ENCODE measurements at regions not wholly inside any gene's neighbourhood (a gene's known extent, or its start where the extent isn't known, plus 50 kb on each side); places are given as distances from the start of the nearest gene placed in this dataset.

- DNase-seq = no peak
Measured at GRCh38 chr12:90275088-90275487, 566.5 kb upstream of the ATP2B1 start.

DNA sequence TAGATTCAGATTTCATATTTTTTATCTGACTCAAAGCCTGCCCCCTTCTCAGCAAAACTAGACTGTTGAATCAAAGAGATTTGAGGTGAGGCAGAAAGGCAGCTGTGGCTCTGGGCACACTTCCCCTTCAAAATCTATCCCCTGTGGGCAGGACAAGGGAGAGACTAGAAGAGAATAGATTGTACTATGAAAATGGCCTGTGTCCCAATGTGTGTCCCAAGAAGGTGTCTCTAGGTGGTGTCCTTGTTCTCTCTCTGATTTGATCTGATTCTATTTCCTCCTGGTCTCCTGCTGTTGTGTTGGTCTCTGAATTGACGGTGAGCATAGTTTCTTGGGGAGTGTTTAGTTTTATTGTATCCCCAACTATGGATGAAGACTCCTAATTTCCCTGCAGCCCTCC is 565.8 kb upstream of the ATP2B1 start:
- no peak for DNase-seq

DNA sequence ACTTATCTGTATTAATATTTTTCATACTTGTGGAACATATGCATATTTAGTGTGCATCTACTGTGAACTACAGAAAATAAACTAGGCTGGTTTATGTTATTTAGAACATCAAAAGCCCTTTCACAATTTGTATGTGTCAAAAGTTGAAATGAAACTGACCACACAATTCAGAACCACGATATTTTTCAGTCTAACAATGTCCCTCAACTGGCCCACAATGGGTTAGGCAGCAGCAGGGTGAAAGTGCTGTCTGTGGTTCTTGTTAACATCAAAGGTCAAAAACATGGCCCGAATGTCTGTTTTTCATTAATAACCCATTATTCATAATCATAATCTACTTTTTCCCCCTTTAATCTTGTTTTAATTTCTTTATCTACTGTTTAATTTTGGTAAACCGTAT is 559.9 kb upstream of the ATP2B1 start:
- DNase-seq = no peak

GRCh38 chr12:90262251-90262650 is 553.6 kb upstream of the ATP2B1 start:
- no peak for DNase-seq

DNA sequence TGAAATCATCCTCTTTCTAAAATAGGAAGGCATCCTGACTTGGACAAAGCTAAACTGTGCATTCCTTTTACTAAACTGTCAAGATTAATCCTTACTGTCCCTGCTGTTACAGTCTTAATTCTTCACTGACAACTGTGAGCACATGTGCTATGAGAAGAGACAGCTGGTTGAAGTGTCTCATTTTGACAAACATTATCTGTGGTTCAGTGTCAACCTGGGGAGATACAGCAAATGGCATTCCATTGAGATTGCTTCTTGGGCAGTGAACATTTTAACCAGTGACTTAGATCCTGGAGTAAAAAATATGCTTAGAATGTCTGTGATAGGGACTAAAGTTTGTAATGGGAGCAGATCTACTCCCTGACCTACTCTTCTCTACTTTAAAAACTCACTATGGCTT is 552.6 kb upstream of the ATP2B1 start:
- DNase-seq = no peak

DNA sequence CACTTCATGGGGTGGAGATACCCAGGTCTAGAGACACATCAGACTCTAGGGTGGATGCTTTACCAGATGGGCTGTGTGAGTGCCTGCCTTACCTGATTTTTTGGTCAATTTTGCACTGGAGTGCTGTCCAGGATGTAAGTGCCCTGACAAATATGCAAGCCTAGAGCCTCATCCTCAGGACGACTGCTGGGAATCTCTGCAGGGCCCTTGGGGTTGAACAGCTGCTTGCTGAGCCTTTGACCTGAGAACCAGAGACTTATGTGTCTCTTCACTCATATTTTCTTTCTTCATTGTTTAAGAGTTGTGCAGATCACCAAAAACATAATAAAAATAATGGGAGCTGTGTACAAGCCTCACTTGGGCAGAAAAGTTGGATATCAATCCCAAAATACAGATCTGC is 551.5 kb upstream of the ATP2B1 start:
- DNase-seq = no peak

DNA sequence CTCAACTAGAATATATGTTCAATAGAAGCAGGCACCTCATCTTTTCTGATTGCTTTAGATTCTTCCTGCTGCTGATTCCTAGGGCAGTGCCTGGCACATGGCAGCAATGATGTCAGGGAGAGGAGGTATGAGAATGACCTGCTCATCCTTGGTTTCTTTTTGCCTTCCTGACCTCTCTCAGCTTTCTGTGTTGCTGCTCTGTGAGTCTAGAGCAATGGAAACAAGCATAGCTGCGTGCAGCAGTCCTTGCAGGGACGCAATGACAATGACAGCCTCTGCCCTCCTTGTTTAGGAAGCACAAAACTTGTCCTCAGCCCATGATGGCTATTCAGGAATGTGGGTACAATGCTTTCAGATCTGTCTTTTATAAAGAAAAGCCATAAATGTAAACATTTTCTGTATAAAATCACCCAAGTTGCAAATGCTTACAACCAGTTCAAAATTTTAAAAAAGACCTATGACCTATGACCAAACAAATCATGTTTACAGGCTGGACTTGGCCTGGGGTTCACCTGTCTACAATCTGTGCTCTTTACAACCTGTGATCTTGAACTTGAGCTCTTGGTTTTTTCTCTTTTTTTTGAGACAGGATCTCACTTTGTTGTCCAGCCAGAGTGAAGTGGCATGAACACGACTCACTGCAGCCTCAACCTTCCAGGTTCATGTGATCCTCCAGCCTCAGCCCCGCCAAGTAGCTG is 549.4 kb upstream of the ATP2B1 start:
- DNase-seq = no peak

DNA sequence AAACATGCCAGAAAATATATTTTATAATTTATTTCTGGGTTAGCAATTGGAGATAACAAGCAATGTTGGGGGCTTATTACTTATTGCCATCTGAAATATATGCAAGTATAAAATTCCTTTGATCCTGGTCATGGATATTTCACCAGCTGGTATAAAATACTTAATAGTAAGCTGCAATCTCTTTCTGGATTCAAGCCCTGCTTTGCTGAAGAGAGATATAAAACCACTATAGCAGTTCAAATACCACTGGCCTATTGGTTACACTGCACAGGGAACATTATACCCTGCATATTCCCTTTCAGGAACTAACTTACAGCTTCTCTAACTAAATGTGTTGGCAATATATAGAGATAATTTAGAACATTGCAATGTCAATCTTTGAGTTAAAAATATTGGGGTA is 546.2 kb upstream of the ATP2B1 start:
- no peak for DNase-seq

- peak in 29 of 58 donors; percentile 1 to 59 (median 13) for DNase-seq
Measured at GRCh38 chr12:90253674-90254181, 545.1 kb upstream of the ATP2B1 start.

GRCh38 chr12:90253136-90253535 is 544.5 kb upstream of the ATP2B1 start:
- no peak for DNase-seq

- DNase-seq = no peak
Measured at GRCh38 chr12:90250766-90251165, 542.1 kb upstream of the ATP2B1 start.

DNA sequence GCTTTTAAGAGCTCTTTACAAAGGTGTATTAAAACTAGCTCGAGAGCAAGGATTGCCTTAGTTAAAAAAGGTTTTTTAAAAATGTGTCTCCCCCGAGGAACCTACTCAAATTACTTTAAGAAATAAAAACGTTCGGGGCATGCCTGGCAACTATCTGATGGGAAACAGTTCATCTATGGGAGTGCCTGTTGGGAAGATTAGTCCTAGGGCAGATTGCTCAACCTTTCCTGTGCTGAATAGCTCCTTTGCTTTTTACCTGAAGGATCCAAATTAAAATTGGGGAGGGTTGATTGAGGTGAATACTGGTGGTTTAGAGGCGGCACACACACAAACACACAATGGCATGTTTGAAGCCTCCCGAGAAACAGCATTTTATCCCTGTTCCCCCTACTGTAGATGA is 541.4 kb upstream of the ATP2B1 start:
- DNase-seq = no peak

GRCh38 chr12:90246688-90247087 is 538.0 kb upstream of the ATP2B1 start:
- DNase-seq = no peak

- peak in 34 of 58 donors; percentile 1 to 57 (median 12) for DNase-seq
Measured at GRCh38 chr12:90245391-90245790, 536.8 kb upstream of the ATP2B1 start.

DNA sequence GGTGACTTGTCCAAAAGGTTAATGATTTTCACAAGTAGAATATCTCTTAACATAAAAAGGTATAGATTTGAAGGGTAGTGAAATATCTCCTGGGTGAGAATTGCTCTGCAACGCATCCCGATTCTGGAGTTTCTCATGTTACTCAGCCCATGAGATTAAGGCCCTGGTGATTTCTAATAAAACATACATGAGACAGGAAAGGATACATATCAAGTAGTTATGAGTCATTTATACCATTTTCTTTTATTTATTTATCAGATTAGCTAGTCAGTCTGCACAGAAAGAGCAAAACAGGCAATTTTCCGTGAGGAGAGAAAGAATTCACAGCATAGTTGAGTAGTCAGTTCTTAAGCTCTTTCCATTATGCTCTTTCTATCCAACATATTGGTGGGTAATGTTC is 535.6 kb upstream of the ATP2B1 start:
- no peak for DNase-seq

DNA sequence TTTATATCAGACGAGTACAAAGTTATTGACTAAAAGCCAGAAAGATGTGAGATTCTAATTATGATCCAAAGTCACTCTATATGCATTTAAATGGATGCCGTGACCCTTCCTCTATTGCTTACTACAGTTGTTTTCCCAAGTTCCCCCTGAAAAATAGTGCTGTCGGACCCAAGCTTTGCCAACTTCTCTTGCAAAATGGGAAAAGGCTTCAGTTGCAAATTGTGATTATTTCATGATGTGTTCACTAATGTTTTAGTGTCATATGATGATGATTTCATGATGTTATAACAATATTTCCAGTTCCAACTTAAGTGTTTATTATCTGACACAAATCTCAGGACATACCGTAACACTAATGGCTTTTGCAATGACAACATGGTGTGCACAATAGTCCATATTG is 534.6 kb upstream of the ATP2B1 start:
- DNase-seq = no peak

DNA sequence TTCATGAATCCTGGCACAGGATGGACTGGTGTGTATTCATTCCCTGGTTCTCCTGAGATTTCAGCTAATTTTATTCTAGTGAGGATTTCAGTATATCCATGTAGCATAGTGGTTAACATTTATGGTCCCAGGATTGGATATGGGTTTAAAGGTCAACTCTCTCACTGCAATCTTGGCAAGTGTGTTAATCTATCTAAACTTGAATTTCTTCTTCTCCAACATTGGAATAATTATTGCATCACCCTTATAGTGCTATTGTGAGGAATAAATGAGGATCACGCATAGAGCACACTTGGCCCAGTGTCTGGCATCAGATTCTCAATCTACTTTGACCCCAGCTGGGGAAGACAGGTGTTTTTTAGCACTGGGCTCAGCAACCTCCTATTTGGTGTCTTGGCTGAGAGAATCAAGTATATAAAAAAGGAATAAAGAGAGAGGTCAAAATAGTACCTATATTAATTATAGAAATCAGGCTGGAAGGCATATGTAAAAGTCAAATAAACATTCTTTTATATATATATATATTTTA is 531.2 kb upstream of the ATP2B1 start:
- DNase-seq = no peak

DNA sequence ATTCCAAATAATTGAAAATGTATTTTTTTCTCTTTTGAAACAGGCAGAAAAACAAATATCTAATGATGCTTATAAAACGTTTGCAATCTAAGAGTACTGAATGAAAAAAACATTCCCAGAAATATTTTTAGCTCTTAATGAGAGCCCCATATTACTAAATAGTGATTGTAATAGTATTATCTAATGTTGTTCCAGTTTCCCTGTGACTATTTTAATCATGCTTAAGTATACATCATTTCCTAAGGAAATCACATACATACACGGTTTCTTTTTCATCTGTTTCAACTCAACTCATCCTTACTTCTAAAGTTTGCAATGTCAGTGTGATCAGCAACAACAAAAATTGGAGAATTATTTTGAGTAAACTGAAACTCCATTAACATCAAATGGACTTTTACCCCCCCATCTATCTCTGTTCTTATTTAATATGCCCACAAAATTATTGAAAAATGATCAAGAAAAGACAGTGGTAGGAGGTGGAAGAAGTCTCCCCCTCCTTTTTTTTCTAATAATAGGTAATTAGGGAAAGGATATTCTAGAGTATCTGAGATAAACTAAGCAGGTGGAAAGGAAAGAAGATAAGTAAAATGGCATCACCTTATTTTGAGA is 530.1 kb upstream of the ATP2B1 start:
- no peak for DNase-seq

DNA sequence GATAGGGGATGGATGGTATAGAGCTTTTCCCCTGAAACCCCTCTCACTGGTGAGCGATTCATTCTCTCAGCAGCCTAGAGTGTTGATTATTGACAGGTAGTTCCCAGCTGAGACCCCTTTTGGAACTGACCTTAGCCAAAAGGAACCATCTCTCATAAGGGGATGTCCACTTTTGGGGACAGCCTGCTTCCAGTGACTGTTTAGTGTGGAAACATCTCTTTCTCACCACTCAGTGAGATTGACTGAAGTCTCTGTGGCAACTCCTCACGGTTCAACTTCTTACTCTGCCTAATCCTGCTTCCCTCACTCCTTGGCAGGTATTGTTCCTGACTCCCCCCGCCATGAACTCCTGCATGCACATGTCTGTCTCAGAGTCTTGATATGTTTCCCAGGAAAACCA is 529.2 kb upstream of the ATP2B1 start:
- DNase-seq = no peak

- DNase-seq = no peak
Measured at GRCh38 chr12:90235642-90236041, 527.0 kb upstream of the ATP2B1 start.

DNA sequence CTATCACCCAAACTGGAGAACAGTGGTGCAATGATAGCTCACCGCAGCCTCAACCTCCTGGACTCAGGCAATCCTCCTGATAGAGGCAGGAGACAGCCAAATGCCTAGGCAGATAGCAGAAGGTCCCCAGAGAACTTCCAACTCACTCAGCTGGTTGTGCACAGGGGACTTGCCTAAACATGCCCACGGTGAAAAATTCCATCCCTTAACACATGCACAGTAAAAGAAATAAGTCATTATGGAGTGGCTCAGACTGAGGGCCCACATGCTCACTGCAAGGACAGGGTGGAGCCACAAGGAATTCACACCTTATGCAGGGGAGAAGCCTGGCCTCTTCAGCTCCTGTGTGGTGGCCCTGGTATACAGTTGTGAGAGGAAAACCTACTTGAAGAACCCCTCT is 525.8 kb upstream of the ATP2B1 start:
- no peak for DNase-seq

DNA sequence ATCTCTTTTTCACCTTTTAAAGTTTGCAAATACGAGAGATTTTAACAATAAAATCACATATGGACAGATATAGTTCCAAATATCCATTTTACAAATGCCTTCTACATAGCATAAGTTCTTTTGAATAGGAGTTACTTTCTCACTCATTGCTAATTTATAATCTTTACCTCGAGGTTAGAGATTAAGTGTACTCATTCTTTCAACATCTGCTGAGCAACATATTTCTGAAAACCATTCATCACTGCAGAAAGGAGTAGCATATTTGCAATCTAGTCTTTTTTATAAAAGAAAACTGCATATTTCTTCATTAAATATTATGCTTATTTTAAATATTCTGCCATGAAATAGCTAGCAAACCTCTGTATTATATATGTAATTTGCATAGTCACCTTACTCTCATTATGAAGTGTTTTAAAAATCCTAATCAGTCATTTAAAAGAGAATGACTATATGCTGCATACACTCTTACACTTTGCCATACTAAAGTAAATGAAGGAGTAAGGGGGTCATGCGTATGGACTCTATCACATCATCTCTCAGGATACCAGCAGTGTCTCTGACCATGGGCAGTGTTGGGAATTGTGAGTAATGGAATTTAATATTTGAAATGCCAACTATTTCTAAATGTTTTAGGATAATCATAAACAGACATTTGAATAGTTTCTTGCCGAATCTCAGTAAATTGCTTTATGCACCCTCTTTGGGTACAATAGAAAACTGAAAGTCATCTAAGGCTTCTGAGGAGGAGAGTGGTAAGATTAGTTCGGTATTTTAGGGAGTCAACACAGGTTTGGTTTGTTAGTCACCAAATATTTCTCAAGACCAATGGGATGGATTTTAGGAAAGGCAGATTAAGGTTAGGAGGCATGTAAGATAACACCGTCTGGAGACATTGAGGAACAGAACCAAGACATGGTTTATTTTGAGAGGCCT is 524.8 kb upstream of the ATP2B1 start:
- DNase-seq = no peak

Measured in anterior cingulate cortex (tissue), 58 donors.